Breast epithelium (tissue), 4 donors: ENCODE measurements at regions not wholly inside any gene's neighbourhood (a gene's known extent, or its start where the extent isn't known, plus 50 kb on each side); places are given as distances from the start of the nearest gene placed in this dataset.

Experiments used
- DNase-seq, 2 donors: peaks; one replicate each; pipeline ENCODE4 v3.0.0-alpha.2; 2019; ENCODE audit warnings: low spot score in 2 of 2
- H3K27ac ChIP-seq, 2 donors: fragments of 200-600 bp; sonication (generic) in 1 of 2; one replicate each; pipeline ENCODE4 v1.5.1; 2016 to 2019; ENCODE audit warnings: mild to moderate bottlenecking in 1 of 2
- H3K27me3 ChIP-seq, 2 donors: fragments of 200-600 bp; sonication (generic) in 1 of 2; one replicate each; pipeline versions ENCODE4 v1.5.1 to v1.6.0; 2017 to 2019; ENCODE audit warnings: control low read depth in 1 of 2, mild to moderate bottlenecking in 1 of 2
- H3K36me3 ChIP-seq: fragments of 200-600 bp; one replicate; pipeline ENCODE4 v1.5.1; 2019
- H3K4me1 ChIP-seq, 2 donors: fragments of 200-600 bp; sonication (generic); one replicate each; pipeline ENCODE4 v1.5.1; 2016 to 2019; ENCODE audit warnings: control low read depth in 1 of 2
- H3K4me3 ChIP-seq, 3 donors: fragments of 200-600 bp; sonication (generic); 1 replicate in 2 of 3; 2 replicates in 1 of 3; pipeline ENCODE4 v1.5.1; 2016 to 2019; ENCODE audit warnings: mild to moderate bottlenecking in 3 of 3, moderate library complexity in 2 of 3
- H3K9me3 ChIP-seq, 2 donors: fragments of 200-600 bp; sonication (generic) in 1 of 2; one replicate each; pipeline ENCODE4 v1.5.1; 2016 to 2019; ENCODE audit warnings: control low read depth in 1 of 2
- CTCF ChIP-seq, 3 donors: fragments of 450-650 bp; IDR thresholded peaks; one replicate each; pipeline ENCODE4 v1.5.1; 2016 to 2017; ENCODE audit warnings: antibody characterized with exemption in 3 of 3, mild to moderate bottlenecking in 3 of 3, moderate library complexity in 3 of 3
- POLR2A ChIP-seq: fragments of 450-650 bp; IDR thresholded peaks from one replicate; pipeline ENCODE4 v1.6.1; 2016; ENCODE audit warnings: antibody characterized with exemption, mild to moderate bottlenecking, moderate library complexity
- POLR2AphosphoS5 ChIP-seq, 3 donors: sonication (generic); formaldehyde crosslinking; IDR thresholded peaks; one replicate each; pipeline ENCODE4 v1.6.1; 2017; ENCODE audit warnings: antibody characterized with exemption in 3 of 3
- intact Hi-C: fragments of 100-400 bp; cut with DNase I; formaldehyde crosslinking; loops from one replicate; pipeline ENCODE4 v1.15.1; 2023; ENCODE audit warnings: low total_unique reads

GRCh38 chr9:95822583-95823431, 52.7 kb upstream of the ERCC6L2 start:
- Histone ChIP-seq H3K4me3 (no peak overlapping the region), H3K27me3 (no peaks in the 10 kb centered on the region), H3K27ac (no peak overlapping the region), H3K9me3 (no peaks in the 10 kb centered on the region), H3K4me1 (no peaks in the 10 kb centered on the region), H3K36me3 (no peaks in the 10 kb centered on the region)
- TF ChIP-seq POLR2A (no peak), POLR2AphosphoS5 (IDR thresholded peaks at IDR 0.05) (no peak), CTCF (IDR thresholded peaks at IDR 0.05) (no peak)
- no peak for DNase-seq
- intact Hi-C loops: no loop called here

- Histone ChIP-seq H3K27ac (no peak overlapping the region), H3K4me1 (no peaks in the 10 kb centered on the region), H3K36me3 (no peaks in the 10 kb centered on the region), H3K4me3 (no peak overlapping the region), H3K27me3 (no peaks in the 10 kb centered on the region), H3K9me3 (no peaks in the 10 kb centered on the region)
- no peak for DNase-seq
- intact Hi-C loops: no loop called here
- no peak for TF ChIP-seq POLR2A
- TF ChIP-seq CTCF (IDR thresholded peaks at IDR 0.05): no peak
- no peak for TF ChIP-seq POLR2AphosphoS5 (IDR thresholded peaks at IDR 0.05)
Measured at GRCh38 chr9:95822015-95822414, 53.5 kb upstream of the ERCC6L2 start.

- H3K4me3 ChIP-seq: no peak overlapping the region
- intact Hi-C loops: no loop called here
- no peaks in the 10 kb centered on the region for H3K4me1 ChIP-seq
- H3K27ac ChIP-seq: no peak overlapping the region
- no peaks in the 10 kb centered on the region for H3K27me3 ChIP-seq
- no peak for TF ChIP-seq POLR2AphosphoS5 (IDR thresholded peaks at IDR 0.05)
- no peak for TF ChIP-seq POLR2A
- TF ChIP-seq CTCF (IDR thresholded peaks at IDR 0.05): no peak
- no peaks in the 10 kb centered on the region for H3K9me3 ChIP-seq
- DNase-seq: no peak
- H3K36me3 ChIP-seq: no peaks in the 10 kb centered on the region
Measured at GRCh38 chr9:95820074-95820473, 55.4 kb upstream of the ERCC6L2 start.

- no peak overlapping the region for H3K27ac ChIP-seq
- TF ChIP-seq CTCF (IDR thresholded peaks at IDR 0.05) (no peak), POLR2AphosphoS5 (IDR thresholded peaks at IDR 0.05) (no peak), POLR2A (no peak)
- no peaks in the 10 kb centered on the region for H3K36me3 ChIP-seq
- DNase-seq: no peak
- H3K9me3 ChIP-seq: no peaks in the 10 kb centered on the region
- intact Hi-C loops: no loop called here
- no peak overlapping the region for H3K4me3 ChIP-seq
- no peaks in the 10 kb centered on the region for H3K4me1 ChIP-seq
- no peaks in the 10 kb centered on the region for H3K27me3 ChIP-seq
Measured at GRCh38 chr9:95819636-95820035, 55.9 kb upstream of the ERCC6L2 start.

- H3K4me3 ChIP-seq: no peak overlapping the region
- H3K4me1 ChIP-seq: no peaks in the 10 kb centered on the region
- no peaks in the 10 kb centered on the region for H3K36me3 ChIP-seq
- H3K27ac ChIP-seq: no peak overlapping the region
- TF ChIP-seq POLR2AphosphoS5 (IDR thresholded peaks at IDR 0.05) (no peak), POLR2A (no peak), CTCF (IDR thresholded peaks at IDR 0.05) (no peak)
- H3K9me3 ChIP-seq: no peaks in the 10 kb centered on the region
- no peaks in the 10 kb centered on the region for H3K27me3 ChIP-seq
- intact Hi-C loops: no loop called here
- DNase-seq: no peak
Measured at GRCh38 chr9:95817205-95817604, 58.3 kb upstream of the ERCC6L2 start.
